ENCODE measurements at regions not wholly inside any gene's neighbourhood (a gene's known extent, or its start where the extent isn't known, plus 50 kb on each side); places are given as distances from the start of the nearest gene placed in this dataset.

DNA sequence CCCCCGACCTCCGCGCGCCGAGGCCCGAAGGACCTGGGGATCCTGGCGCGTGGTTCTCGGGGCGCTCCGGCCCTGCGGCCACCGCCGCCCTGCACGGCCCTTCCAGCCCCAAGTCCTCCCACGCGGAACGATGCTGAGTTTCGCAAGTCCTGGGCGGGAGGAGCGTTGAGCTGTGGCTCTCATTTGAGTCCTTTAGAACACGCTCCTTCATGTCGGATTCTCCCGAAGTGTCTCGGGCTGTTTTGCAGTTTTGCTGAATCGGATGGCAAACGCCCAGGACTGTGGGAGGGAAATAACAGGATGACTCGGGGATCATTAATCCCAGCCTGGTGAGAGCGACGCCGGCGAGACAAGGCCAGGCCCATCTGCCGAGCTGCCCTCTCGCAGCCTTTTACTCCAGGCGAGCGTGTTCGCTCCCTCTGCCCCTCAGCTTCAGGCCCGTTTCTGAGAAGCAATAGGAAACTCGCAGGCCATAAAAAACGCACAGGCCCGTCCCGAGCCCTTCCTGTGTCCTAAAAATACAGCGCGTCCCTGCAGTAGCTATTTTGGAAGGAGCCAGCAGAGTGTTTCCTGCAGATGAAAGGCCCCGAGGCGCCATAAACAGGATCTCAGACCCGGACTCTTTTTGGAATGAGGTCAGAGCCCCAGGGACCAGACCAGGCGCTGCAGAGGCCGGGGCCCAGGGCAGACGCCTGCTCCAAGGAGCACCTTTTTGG is 153.5 kb downstream of the DLL1 start:
- TF ChIP-seq POLR2AphosphoS5 (IDR thresholded peaks at IDR 0.05; ENCODE audit: low read depth, low read length) = no peak
- no peak for TF ChIP-seq MAX (IDR thresholded peaks at IDR 0.05; ENCODE audit: low read depth)

Measured in SK-N-SH (cell line).